Calu3 (cell line): ENCODE measurements at regions not wholly inside any gene's neighbourhood (a gene's known extent, or its start where the extent isn't known, plus 50 kb on each side); places are given as distances from the start of the nearest gene placed in this dataset.

Experiments used
- BruUV-seq: library from RNA; stranded (reverse); fragments of 400-500 nt; replicated peaks from 2 replicates; lab custom pipeline; 2021; lab: Mats Ljungman, UMichigan
- CTCF ChIA-PET: fragments of 300-600 bp; sonication (Branson Sonifier 250); formaldehyde crosslinking; loops from one replicate; lab custom pipeline; 2022; ENCODE audit warnings: antibody characterized with exemption; lab: Charles Lee
- DNase-seq: peaks from one replicate; pipeline ENCODE4 v3.0.0; 2022
- H3K27ac Mint-ChIP-seq: one replicate; pipeline ENCODE4 v1.8.0; 2022; ENCODE audit warnings: mixed read lengths; ENCODE audit not compliant: unreplicated experiment
- H3K27me3 Mint-ChIP-seq: one replicate; pipeline ENCODE4 v1.8.0; 2022; ENCODE audit warnings: mixed read lengths; ENCODE audit not compliant: unreplicated experiment
- H3K36me3 Mint-ChIP-seq: one replicate; pipeline ENCODE4 v1.8.0; 2022; ENCODE audit warnings: mild to moderate bottlenecking, moderate library complexity, mixed read lengths; ENCODE audit not compliant: insufficient read depth, unreplicated experiment
- H3K4me1 Mint-ChIP-seq: one replicate; pipeline ENCODE4 v1.8.0; 2022; ENCODE audit warnings: mild to moderate bottlenecking, low read depth, mixed read lengths; ENCODE audit not compliant: unreplicated experiment
- H3K4me3 Mint-ChIP-seq: one replicate; pipeline ENCODE4 v1.8.0; 2022; ENCODE audit warnings: mild to moderate bottlenecking, low read depth, moderate library complexity, mixed read lengths; ENCODE audit not compliant: unreplicated experiment
- H3K9me3 Mint-ChIP-seq: one replicate; pipeline ENCODE4 v1.8.0; 2022; ENCODE audit warnings: low read depth, mixed read lengths; ENCODE audit not compliant: unreplicated experiment
- intact Hi-C: fragments of 100-400 bp; cut with micrococcal nuclease; formaldehyde crosslinking; loops from one replicate; pipeline ENCODE4 v1.10.0; 2022; ENCODE audit not compliant: unreplicated experiment
- TF ChIP-seq, protein P1 (sequence below): fragments of 200-600 bp; IDR thresholded peaks from one replicate; pipeline ENCODE4 v1.8.0; 2022; ENCODE audit warnings: antibody characterized with exemption; ENCODE audit not compliant: unreplicated experiment

DNA sequence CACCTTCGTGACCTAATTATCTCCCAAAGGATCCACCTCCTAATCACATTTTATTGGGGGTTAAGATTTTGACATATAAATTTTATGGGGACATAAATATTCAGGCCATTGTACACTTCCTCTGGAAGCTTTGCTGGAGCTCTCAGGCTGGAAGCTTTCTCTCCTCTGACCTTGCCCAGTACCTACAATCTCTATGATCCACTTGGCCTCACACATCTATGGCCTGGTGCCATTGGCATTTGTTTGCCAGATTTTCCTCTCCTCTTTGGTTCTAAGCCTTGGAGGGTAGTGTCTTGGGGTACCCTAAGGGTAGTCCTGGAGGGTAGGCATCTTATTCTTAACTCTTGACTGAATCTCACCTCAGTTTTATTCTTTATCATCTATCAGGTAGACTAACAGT is 79.0 kb downstream of the HLX start:
- Mint-ChIP-seq H3K9me3 (no peaks in the 10 kb centered on the region), H3K36me3 (no peaks in the 10 kb centered on the region), H3K4me1 (no peaks in the 10 kb centered on the region), H3K27ac (no peak overlapping the region), H3K27me3 (no peaks in the 10 kb centered on the region), H3K4me3 (no peak overlapping the region)
- intact Hi-C loops = no loop called here
- DNase-seq = no peak
- TF ChIP-seq, protein P1, sequence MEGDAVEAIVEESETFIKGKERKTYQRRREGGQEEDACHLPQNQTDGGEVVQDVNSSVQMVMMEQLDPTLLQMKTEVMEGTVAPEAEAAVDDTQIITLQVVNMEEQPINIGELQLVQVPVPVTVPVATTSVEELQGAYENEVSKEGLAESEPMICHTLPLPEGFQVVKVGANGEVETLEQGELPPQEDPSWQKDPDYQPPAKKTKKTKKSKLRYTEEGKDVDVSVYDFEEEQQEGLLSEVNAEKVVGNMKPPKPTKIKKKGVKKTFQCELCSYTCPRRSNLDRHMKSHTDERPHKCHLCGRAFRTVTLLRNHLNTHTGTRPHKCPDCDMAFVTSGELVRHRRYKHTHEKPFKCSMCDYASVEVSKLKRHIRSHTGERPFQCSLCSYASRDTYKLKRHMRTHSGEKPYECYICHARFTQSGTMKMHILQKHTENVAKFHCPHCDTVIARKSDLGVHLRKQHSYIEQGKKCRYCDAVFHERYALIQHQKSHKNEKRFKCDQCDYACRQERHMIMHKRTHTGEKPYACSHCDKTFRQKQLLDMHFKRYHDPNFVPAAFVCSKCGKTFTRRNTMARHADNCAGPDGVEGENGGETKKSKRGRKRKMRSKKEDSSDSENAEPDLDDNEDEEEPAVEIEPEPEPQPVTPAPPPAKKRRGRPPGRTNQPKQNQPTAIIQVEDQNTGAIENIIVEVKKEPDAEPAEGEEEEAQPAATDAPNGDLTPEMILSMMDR = no peak
- no TSS peak for BruUV-seq
- CTCF ChIA-PET = no interaction called here

DNA sequence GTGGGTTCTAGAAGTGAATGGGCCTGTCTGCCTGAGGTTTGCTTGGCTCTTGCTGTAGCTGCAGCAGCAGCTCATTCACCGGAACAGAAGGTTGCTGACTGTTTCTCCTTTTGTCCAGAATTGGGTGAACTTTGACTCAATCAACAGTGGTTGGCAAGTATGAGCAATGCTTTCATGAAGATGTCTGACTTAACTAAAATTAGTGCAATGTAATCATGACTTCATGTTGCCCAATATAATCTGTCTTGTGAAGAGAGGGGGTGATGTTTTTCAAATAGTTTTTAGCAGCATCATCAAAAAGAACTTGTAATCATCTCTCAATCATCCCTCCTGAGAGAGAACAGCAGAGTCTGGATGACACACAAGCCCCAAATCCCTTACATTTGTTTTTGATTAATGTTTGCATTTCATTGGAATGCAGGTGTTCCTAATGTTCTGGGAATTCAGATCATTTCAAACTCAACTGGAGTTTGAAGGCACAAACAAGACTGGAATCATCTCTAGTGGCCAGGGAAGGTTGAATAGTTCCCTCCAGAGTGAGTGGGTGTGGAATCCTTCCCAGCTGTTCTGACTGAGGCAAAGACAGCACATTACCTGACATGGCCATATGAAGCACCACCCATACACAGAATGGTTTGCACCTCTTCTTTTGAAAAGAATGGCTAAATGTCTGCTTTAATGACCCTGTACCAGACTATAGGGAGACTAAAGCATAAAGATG is 82.9 kb downstream of the HLX start:
- no TSS peak for BruUV-seq
- intact Hi-C loops = no loop called here
- Mint-ChIP-seq H3K4me1 (peaks cover 13% of the 10 kb centered on the region), H3K27ac (no peak overlapping the region), H3K4me3 (no peak overlapping the region), H3K27me3 (no peaks in the 10 kb centered on the region), H3K9me3 (peaks cover 6% of the 10 kb centered on the region), H3K36me3 (no peaks in the 10 kb centered on the region)
- CTCF ChIA-PET = no interaction called here
- no peak for DNase-seq
- TF ChIP-seq, protein P1 = no peak

DNA sequence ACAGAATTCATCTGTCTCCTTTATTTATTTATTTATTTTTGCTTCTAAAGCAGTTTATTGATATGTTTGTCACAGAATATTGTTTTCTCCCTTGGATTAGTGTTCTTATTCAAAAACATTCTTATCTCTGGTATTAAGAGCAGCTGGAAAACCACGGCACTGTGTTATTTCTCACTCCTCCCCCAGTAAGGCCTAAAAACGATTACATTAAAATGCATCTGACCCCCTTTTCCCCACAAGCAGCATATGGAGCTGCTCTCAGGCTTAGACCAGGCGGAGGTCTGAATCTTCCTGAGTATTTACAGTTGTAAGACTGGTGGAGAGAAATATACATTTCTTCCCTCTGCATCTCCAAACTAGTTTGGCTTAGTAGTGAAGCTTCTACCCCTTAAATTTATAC is 86.8 kb downstream of the HLX start:
- Mint-ChIP-seq H3K27ac (no peak overlapping the region), H3K4me3 (no peak overlapping the region), H3K4me1 (peaks cover 15% of the 10 kb centered on the region), H3K27me3 (no peaks in the 10 kb centered on the region), H3K36me3 (no peaks in the 10 kb centered on the region), H3K9me3 (peaks cover 6% of the 10 kb centered on the region)
- BruUV-seq = no TSS peak
- intact Hi-C loops = no loop called here
- TF ChIP-seq, protein P1 = no peak
- CTCF ChIA-PET = no interaction called here
- no peak for DNase-seq

DNA sequence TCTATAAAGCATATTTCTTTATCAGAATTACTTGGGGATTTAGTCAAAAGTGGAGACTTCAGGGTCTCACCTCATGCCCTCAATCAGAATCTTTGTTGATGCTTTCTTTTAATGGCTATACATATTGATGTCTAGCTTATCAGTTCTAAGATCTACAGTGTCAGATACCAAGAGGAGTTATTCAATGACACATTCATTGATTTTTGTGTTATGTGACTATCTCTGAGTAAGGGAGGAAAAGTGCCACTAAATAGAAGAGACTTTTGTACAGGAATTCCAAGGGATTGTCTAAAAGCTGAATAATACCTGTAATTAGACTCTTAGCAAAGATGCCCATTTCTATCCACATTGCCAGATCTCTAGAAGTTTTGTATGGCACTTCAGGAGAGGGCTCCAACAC is 87.2 kb downstream of the HLX start:
- Mint-ChIP-seq H3K4me3 (no peak overlapping the region), H3K27ac (no peak overlapping the region), H3K4me1 (peaks cover 15% of the 10 kb centered on the region), H3K9me3 (peaks cover 6% of the 10 kb centered on the region), H3K36me3 (no peaks in the 10 kb centered on the region), H3K27me3 (no peaks in the 10 kb centered on the region)
- intact Hi-C loops = no loop called here
- CTCF ChIA-PET = no interaction called here
- DNase-seq = no peak
- TF ChIP-seq, protein P1 = no peak
- BruUV-seq = no TSS peak
